ENCODE measurements at regions not wholly inside any gene's neighbourhood (a gene's known extent, or its start where the extent isn't known, plus 50 kb on each side); places are given as distances from the start of the nearest gene placed in this dataset.
"Not testable (repeated sequence)": the region's sequence is repeated elsewhere in the genome, so short reads cannot be mapped to it uniquely, and the experiment has no call there.

DNA sequence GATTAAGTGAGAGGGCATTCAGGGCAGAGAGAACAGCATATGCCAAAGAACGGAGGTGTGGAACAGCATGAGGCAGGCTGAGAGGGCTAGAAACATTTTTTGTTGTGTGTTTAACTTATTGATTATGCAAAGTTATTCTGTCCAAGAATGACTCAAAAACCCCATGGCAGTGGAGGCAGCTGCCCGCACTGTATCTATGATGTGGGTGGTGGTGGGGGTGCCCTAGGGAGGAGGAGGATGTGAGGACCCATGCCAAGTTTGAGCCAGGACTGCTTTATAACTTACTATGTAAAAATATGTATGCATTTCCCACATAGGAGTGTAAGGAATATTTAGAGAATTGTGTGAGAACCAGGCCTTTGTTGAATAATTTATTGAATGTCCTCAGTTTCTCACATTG is 85.4 kb upstream of the GNAZ start:
- DNase-seq (ENCODE audit: low spot score) = no peak
- TF ChIP-seq, protein P1, sequence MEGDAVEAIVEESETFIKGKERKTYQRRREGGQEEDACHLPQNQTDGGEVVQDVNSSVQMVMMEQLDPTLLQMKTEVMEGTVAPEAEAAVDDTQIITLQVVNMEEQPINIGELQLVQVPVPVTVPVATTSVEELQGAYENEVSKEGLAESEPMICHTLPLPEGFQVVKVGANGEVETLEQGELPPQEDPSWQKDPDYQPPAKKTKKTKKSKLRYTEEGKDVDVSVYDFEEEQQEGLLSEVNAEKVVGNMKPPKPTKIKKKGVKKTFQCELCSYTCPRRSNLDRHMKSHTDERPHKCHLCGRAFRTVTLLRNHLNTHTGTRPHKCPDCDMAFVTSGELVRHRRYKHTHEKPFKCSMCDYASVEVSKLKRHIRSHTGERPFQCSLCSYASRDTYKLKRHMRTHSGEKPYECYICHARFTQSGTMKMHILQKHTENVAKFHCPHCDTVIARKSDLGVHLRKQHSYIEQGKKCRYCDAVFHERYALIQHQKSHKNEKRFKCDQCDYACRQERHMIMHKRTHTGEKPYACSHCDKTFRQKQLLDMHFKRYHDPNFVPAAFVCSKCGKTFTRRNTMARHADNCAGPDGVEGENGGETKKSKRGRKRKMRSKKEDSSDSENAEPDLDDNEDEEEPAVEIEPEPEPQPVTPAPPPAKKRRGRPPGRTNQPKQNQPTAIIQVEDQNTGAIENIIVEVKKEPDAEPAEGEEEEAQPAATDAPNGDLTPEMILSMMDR (IDR thresholded peaks at IDR 0.05; ENCODE audit: extremely low read depth, missing control alignments) = no peak

- no peak for DNase-seq (ENCODE audit: low spot score)
- TF ChIP-seq, protein P1 (IDR thresholded peaks at IDR 0.05; ENCODE audit: extremely low read depth, missing control alignments) = no peak
Observed at GRCh38 chr22:22986008-22986407, 84.3 kb upstream of the GNAZ start.

DNA sequence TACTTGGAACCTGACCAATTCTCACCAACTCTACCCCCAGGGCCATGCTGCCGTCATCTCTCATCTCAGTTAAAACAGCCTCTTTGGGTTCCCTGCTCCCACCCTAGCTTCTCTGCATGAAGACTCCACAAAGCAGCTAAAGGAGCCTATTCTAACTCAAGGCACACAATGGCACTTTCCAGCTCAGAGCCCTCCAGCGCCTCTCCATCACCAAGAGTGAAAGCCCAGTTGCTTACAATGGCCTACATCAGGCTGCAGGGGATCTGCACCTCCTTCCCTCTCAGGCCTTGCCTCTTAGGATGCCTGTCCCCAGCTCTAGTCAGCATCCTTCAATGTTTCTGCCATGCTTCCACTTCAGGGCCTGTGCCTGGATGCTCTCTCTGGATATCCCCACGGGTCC is 83.7 kb upstream of the GNAZ start:
- TF ChIP-seq, protein P1 (IDR thresholded peaks at IDR 0.05; ENCODE audit: extremely low read depth, missing control alignments) = no peak
- no peak for DNase-seq (ENCODE audit: low spot score)

DNA sequence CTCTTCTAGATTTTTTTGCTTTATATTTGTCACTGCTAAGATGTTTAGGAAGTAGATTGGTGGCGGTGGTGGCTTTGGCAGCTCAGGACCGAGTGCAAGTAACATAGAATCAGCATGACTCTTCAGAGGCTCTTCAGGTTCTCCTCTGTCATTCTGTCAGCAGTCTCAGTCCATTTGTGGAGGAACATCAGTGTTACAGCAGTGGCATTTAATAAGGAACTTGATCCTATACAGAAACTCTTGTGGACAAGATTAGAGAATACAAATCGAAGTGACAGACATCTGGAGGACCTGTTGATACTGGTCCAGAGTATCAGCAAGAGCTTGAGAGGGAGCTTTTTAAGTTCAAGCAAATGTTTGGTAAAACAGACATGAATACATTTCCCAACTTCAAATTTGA is 82.2 kb upstream of the GNAZ start:
- no peak for DNase-seq (ENCODE audit: low spot score)
- TF ChIP-seq, protein P1 (IDR thresholded peaks at IDR 0.05; ENCODE audit: extremely low read depth, missing control alignments) = no peak

DNA sequence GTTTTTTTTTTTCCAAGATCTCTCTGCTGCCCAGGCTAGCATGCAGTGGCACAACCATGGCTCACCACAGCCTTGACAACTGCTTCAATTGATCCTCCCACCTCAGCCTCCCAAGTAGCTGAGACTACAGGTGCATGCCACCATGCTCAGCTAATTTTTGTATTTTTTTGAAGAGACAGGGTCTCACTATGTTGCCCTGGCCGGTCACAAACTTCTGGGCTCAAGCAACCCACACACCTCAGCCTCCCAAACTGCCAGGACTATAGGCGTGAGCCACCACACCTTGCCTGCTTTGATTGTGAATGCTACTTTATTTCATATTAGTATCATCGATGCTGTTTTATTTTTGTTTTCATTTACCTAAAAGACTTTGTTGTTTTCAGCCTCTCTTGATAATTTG is 81.5 kb upstream of the GNAZ start:
- TF ChIP-seq, protein P1 (IDR thresholded peaks at IDR 0.05; ENCODE audit: extremely low read depth, missing control alignments) = no peak
- DNase-seq (ENCODE audit: low spot score) = no peak

GRCh38 chr22:22989856-22990255 is 80.5 kb upstream of the GNAZ start:
- TF ChIP-seq, protein P1 (IDR thresholded peaks at IDR 0.05; ENCODE audit: extremely low read depth, missing control alignments) = no peak
- no peak for DNase-seq (ENCODE audit: low spot score)

DNA sequence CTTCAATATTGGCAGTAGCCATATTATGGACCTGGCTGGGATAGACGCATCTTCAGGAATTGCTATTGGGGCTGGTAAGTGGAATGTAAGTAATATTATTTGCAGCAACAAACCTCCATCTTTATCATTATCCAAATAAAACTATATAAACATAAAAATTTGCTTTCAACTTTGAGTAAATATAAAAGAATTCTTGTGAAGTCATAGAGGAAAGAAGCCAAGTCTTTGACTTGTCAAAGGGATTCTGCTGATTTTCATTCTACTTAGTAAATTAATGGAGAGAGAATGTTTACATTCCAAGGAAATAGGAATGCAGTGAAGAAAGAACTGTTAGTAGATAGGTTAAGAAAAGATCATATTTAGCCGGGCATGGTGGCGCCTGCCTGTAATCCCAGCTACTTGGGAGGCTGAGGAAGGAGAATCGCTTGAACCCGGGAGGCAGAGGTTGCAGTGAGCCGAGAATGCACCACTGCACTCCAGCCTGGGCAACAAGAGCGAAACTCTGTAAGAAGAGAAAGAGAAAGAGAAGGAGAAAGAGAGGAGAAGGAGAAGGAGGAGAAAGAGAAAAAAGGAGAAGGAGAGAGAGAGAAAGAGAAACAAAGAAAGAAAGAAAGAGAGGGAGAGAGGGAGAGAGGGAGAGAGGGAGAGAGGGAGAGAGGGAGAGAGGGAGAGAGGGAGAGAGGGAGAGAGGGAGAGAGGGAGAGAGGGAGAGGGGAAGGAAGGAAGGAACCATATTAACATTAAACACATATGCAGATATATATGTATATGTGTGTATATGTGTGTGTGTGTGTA is 79.4 kb upstream of the GNAZ start:
- DNase-seq (ENCODE audit: low spot score) = not testable (repeated sequence)

DNA sequence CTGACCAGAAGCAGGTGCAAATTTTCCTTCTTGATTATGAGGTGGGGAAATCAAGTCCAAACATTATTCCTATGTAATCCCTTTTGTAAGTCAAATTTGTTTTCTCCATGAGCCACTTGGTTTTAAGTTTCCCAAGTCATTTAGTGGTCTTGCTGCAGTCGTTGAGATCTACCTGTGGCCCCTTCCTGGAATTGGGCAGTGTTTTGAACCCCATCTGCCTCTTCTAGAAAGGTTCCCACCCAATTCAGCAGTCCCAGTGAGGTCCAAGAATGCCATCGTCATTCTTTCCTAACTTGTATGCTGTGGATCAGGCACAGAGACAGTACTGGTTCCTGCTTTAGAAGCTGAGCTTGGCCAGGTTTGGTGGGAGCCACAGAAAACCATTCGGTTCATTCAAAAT is 77.8 kb upstream of the GNAZ start:
- TF ChIP-seq, protein P1 (IDR thresholded peaks at IDR 0.05; ENCODE audit: extremely low read depth, missing control alignments) = no peak
- DNase-seq (ENCODE audit: low spot score) = no peak
